D721Med (cell line): ENCODE measurements at regions not wholly inside any gene's neighbourhood (a gene's known extent, or its start where the extent isn't known, plus 50 kb on each side); places are given as distances from the start of the nearest gene placed in this dataset.

Experiments used
- DNase-seq: peaks from one replicate; pipeline ENCODE4 v3.0.0; 2011; ENCODE audit warnings: low spot score; ENCODE audit not compliant: insufficient read length
- FAIRE-seq: peaks from 2 replicates; lab custom pipeline; 2011; peaks lifted over from hg19 to GRCh38; lab: Jason Lieb, UNC
- CTCF ChIP-seq: IDR thresholded peaks from 2 replicates; pipeline ENCODE4 v1.5.1; 2012; ENCODE audit warnings: mild to moderate bottlenecking, control low read depth; ENCODE audit not compliant: insufficient read depth; ENCODE audit errors: missing control alignments

GRCh38 chr7:35526645-35527044 lies 168.3 kb downstream of the HERPUD2 start:
- no peak for FAIRE-seq
- no peak for DNase-seq
- TF ChIP-seq CTCF, result no peak

- FAIRE-seq (no peak), DNase-seq (no peak)
- no peak for TF ChIP-seq CTCF
Measured at GRCh38 chr7:35524112-35524804, 170.7 kb downstream of the HERPUD2 start.

GRCh38 chr7:35523292-35523691 lies 171.6 kb downstream of the HERPUD2 start:
- FAIRE-seq (no peak), DNase-seq (no peak)
- no peak for TF ChIP-seq CTCF

- no peak for TF ChIP-seq CTCF
- FAIRE-seq (no peak), DNase-seq (no peak)
Measured at GRCh38 chr7:35522697-35523096, 172.2 kb downstream of the HERPUD2 start.

- no peak for FAIRE-seq
- no peak for TF ChIP-seq CTCF
- no peak for DNase-seq
Measured at GRCh38 chr7:35521941-35522340, 173.0 kb downstream of the HERPUD2 start.

- FAIRE-seq, result no peak
- TF ChIP-seq CTCF, result no peak
- no peak for DNase-seq
Measured at GRCh38 chr7:35520810-35521625, 173.9 kb downstream of the HERPUD2 start.
